Common myeloid progenitor, CD34-positive (primary cell): ENCODE measurements at regions not wholly inside any gene's neighbourhood (a gene's known extent, or its start where the extent isn't known, plus 50 kb on each side); places are given as distances from the start of the nearest gene placed in this dataset.

Experiments
- CTCF ChIA-PET: fragments of 350-600 bp; sonication (Branson Sonifier 250); formaldehyde crosslinking; loops from one replicate; lab custom pipeline; 2021; ENCODE audit warnings: antibody characterized with exemption; lab: Charles Lee
- POLR2A ChIA-PET: fragments of 350-600 bp; sonication (Branson Sonifier 250); formaldehyde crosslinking; loops from one replicate; lab custom pipeline; 2021; ENCODE audit warnings: antibody characterized with exemption; lab: Charles Lee
- DNase-seq, 3 donors: peaks; one replicate each; pipeline versions ENCODE4 v3.0.0 to v3.0.0-alpha.2; 2013
- H3K27ac ChIP-seq, 2 experiments: 1 replicate in 1 of 2; 2 replicates in 1 of 2; pipeline ENCODE4 v1.7.0; 2013; ENCODE audit warnings: inconsistent platforms in 2 of 2, low read length in 2 of 2, mild to moderate bottlenecking in 2 of 2, low read depth in 1 of 2, moderate library complexity in 1 of 2; ENCODE audit not compliant: severe bottlenecking in 2 of 2, insufficient read depth in 1 of 2, poor library complexity in 1 of 2
- H3K27me3 ChIP-seq, 5 experiments: replicated peaks in 2 of 5; 1 replicate in 3 of 5; 2 replicates in 2 of 5; pipeline versions ENCODE4 v1.6.1 to v1.7.0; 2013; ENCODE audit warnings: low read length in 4 of 5, mild to moderate bottlenecking in 2 of 5, moderate library complexity in 2 of 5, inconsistent platforms in 1 of 5; ENCODE audit not compliant: insufficient read depth in 5 of 5, control insufficient read depth in 4 of 5
- H3K36me3 ChIP-seq, 4 experiments: 1 replicate in 2 of 4; 2 replicates in 2 of 4; pipeline versions ENCODE4 v1.6.1 to v1.7.0; 2013; ENCODE audit warnings: low read length in 3 of 4, control low read depth in 1 of 4, mild to moderate bottlenecking in 1 of 4; ENCODE audit not compliant: control insufficient read depth in 4 of 4, insufficient read depth in 4 of 4
- H3K4me1 ChIP-seq, 4 experiments: 1 replicate in 3 of 4; 2 replicates in 1 of 4; pipeline versions ENCODE4 v1.6.1 to v1.7.1; 2013; ENCODE audit warnings: low read length in 3 of 4, mild to moderate bottlenecking in 3 of 4, control low read depth in 1 of 4, inconsistent platforms in 1 of 4, moderate library complexity in 1 of 4; ENCODE audit not compliant: control insufficient read depth in 4 of 4, insufficient read depth in 4 of 4; ENCODE audit errors: control extremely low read depth in 1 of 4
- H3K4me3 ChIP-seq, 7 experiments: 1 replicate in 4 of 7; 2 replicates in 3 of 7; pipeline versions ENCODE4 v1.5.1 to v1.7.0; 2013; ENCODE audit warnings: mild to moderate bottlenecking in 7 of 7, low read length in 6 of 7, moderate library complexity in 6 of 7, inconsistent platforms in 2 of 7, low read depth in 2 of 7, control low read depth in 1 of 7; ENCODE audit not compliant: insufficient read depth in 4 of 7, control insufficient read depth in 1 of 7; ENCODE audit errors: extremely low read depth in 1 of 7
- H3K9me3 ChIP-seq, 5 experiments: 1 replicate in 4 of 5; 2 replicates in 1 of 5; pipeline versions ENCODE4 v1.6.1 to v1.7.1; 2013; ENCODE audit warnings: low read length in 4 of 5, mild to moderate bottlenecking in 2 of 5, inconsistent platforms in 1 of 5, low read depth in 1 of 5, moderate library complexity in 1 of 5; ENCODE audit not compliant: control insufficient read depth in 4 of 5, insufficient read depth in 2 of 5; ENCODE audit errors: control extremely low read depth in 1 of 5
- WGBS: methylation state at CpG from one replicate; pipeline ENCODE4 v1.1.5; 2013; ENCODE audit not compliant: insufficient coverage; 5-methylcytosine and 5-hydroxymethylcytosine counted together

GRCh38 chr13:74444161-74444571 lies 310.0 kb upstream of the KLF12 start:
- no peak for DNase-seq
- no peaks in the 10 kb centered on the region for H3K4me1 ChIP-seq
- no peak overlapping the region for H3K27ac ChIP-seq
- WGBS = 63% methylated on average over 6 of the region's 6 CpGs
- H3K9me3 ChIP-seq = peaks cover 0 to 2% (median 0%) of the 10 kb centered on the region in 5 experiments
- ChIA-PET POLR2A (no interaction called here), CTCF (interaction anchor here (1.1 kb wide), 2 partner anchors 10 to 12 kb away, joined by 3 read pairs; no protein-coding TSS in a partner anchor)
- H3K4me3 ChIP-seq = no peak overlapping the region
- H3K36me3 ChIP-seq = no peaks in the 10 kb centered on the region
- H3K27me3 ChIP-seq = peaks cover 0 to 3% (median 0%) of the 10 kb centered on the region in 5 experiments

DNA sequence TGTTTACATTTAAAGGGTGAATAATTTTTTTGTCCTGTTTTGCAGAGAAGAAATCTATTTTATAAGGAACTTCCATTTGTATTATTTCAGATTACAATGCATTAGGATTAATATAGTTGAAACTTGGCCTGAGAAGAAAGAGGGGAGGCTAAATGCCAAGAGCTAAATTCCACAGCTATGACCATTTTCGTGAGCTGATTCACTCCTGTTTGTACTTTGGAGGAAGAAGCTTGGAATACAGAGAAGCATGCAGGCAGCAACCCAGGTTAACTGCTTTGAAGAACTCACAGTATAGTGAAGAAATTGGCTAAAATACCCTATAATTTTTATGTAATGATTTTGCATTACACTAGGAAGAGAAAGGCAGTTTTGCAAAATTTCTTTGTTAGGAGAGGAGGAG lies 309.4 kb upstream of the KLF12 start:
- no peak for DNase-seq
- H3K27me3 ChIP-seq = peaks cover 0 to 3% (median 0%) of the 10 kb centered on the region in 5 experiments
- CTCF ChIA-PET = no interaction called here

DNA sequence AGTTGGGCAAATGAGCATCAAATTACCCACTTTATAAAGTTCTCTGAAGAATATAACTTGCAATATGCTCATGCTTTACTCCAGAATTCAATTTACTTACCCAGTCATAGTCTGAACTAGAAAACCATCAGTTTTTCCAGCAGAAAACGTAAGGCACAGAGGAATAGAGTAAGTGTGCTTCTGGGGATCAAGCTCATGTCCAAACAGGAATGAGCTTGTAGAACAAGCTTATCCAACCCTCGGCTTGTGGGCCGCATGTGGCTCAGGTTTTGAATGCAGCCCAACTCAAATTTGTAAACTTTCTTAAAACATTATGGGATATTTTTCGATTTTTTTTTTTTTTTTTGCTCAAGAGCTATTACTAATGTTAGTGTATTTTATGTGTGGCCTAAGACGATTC lies 308.5 kb upstream of the KLF12 start:
- H3K27me3 ChIP-seq = peaks cover 0 to 3% (median 0%) of the 10 kb centered on the region in 5 experiments
- WGBS = 73% methylated on average over 3 of the region's 5 CpGs
- no peaks in the 10 kb centered on the region for H3K36me3 ChIP-seq
- no peaks in the 10 kb centered on the region for H3K4me1 ChIP-seq
- H3K9me3 ChIP-seq = peaks cover 0 to 2% (median 0%) of the 10 kb centered on the region in 5 experiments
- H3K4me3 ChIP-seq = no peak overlapping the region
- no peak overlapping the region for H3K27ac ChIP-seq
- ChIA-PET CTCF (no interaction called here), POLR2A (no interaction called here)
- DNase-seq = no peak

More for the DNA sequence above, 309.4 kb upstream of the KLF12 start:
- Histone ChIP-seq H3K9me3 (peaks cover 0 to 2% (median 0%) of the 10 kb centered on the region in 5 experiments), H3K4me3 (no peak overlapping the region), H3K27ac (no peak overlapping the region), H3K4me1 (no peaks in the 10 kb centered on the region), H3K36me3 (no peaks in the 10 kb centered on the region)
- POLR2A ChIA-PET = no interaction called here
- WGBS = no CpG with 5 or more reads among the region's 1 CpG

- H3K4me1 ChIP-seq = no peaks in the 10 kb centered on the region
- no peak for DNase-seq
- H3K4me3 ChIP-seq = no peak overlapping the region
- POLR2A ChIA-PET = no interaction called here
- no peaks in the 10 kb centered on the region for H3K36me3 ChIP-seq
- peaks cover 0 to 3% (median 0%) of the 10 kb centered on the region in 5 experiments for H3K27me3 ChIP-seq
- whole genome bisulfite sequencing = 93% methylated on average over 3 of the region's 3 CpGs
- CTCF ChIA-PET = no interaction called here
- peaks cover 0 to 2% (median 0%) of the 10 kb centered on the region in 5 experiments for H3K9me3 ChIP-seq
- H3K27ac ChIP-seq = no peak overlapping the region
Measured at GRCh38 chr13:74438901-74439300, 304.7 kb upstream of the KLF12 start.

- Histone ChIP-seq H3K4me1 (no peaks in the 10 kb centered on the region), H3K36me3 (no peaks in the 10 kb centered on the region), H3K27ac (no peak overlapping the region), H3K9me3 (no peaks in the 10 kb centered on the region), H3K4me3 (no peak overlapping the region), H3K27me3 (peaks cover 0 to 3% (median 0%) of the 10 kb centered on the region in 5 experiments)
- ChIA-PET POLR2A (no interaction called here), CTCF (no interaction called here)
- no peak for DNase-seq
- no CpG with 5 or more reads among the region's 2 CpGs for WGBS
Measured at GRCh38 chr13:74434782-74435181, 300.6 kb upstream of the KLF12 start.

DNA sequence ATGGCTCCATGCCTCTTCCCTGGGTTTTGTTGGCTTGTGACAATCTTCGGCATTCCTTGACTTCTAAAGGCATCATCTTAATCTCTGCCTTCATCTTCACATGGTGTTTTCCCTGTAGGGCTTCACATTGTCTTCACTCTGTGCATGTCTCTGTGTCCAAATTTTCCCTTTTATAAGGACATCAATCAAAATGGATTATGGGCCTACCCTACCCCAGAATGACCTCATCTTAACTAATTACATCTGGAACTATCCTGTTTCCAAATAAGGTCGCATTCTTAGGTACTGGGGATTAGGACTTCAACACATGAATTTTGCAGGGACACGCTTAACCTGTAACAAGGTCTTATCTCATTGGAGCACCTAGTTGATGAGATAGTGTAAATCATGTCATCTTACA lies 290.3 kb upstream of the KLF12 start:
- no peaks in the 10 kb centered on the region for H3K4me1 ChIP-seq
- no peaks in the 10 kb centered on the region for H3K9me3 ChIP-seq
- H3K4me3 ChIP-seq = no peak overlapping the region
- WGBS = 100% methylated on average over 1 of the region's 3 CpGs
- no peaks in the 10 kb centered on the region for H3K27me3 ChIP-seq
- CTCF ChIA-PET = no interaction called here
- no peak for DNase-seq
- no peak overlapping the region for H3K27ac ChIP-seq
- no peaks in the 10 kb centered on the region for H3K36me3 ChIP-seq
- POLR2A ChIA-PET = interaction anchor here (0.6 kb wide), 1 partner anchor 150 kb away, joined by 3 read pairs; no protein-coding TSS in a partner anchor

DNA sequence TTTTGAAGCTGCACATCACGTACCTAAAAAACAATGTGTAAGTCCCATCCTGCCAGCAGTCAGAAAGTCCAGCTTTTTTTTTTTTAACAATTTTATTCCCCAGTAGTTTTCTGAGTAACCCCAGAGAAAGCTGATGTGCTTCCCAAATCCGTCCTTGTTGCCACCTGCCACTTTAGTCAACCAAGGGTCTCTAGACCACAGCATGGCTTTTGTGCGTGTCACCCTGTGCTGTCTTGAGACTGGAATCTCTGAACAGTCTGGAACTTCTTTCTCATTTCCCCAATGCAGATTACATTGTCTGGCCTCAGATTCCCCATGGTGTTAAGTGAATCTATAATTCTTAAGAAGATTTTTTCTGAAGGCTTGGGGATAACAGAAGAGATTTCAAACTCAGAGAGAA lies 289.2 kb upstream of the KLF12 start:
- Histone ChIP-seq H3K27me3 (no peaks in the 10 kb centered on the region), H3K4me1 (no peaks in the 10 kb centered on the region), H3K9me3 (no peaks in the 10 kb centered on the region), H3K27ac (no peak overlapping the region), H3K4me3 (no peak overlapping the region), H3K36me3 (no peaks in the 10 kb centered on the region)
- 94% methylated on average over 3 of the region's 3 CpGs for WGBS
- ChIA-PET POLR2A (interaction anchor here (0.5 kb wide), 1 partner anchor 240 kb away, joined by 3 read pairs; no protein-coding TSS in a partner anchor), CTCF (no interaction called here)
- DNase-seq = no peak
